ENCODE measurements at regions not wholly inside any gene's neighbourhood (a gene's known extent, or its start where the extent isn't known, plus 50 kb on each side); places are given as distances from the start of the nearest gene placed in this dataset.

GRCh38 chr16:7148606-7149005 lies 184.0 kb upstream of the RBFOX1 start:
- TF ChIP-seq CTCF (IDR thresholded peaks at IDR 0.05; ENCODE audit: borderline replicate concordance, control extremely low read depth, extremely low read depth, insufficient read depth, missing control alignments): no peak
- no peak for DNase-seq (ENCODE audit: low spot score)
- in situ Hi-C loops (cut with MboI; ENCODE audit: low sequenced_read_pairs, unreplicated experiment): no loop called here

GRCh38 chr16:7140899-7141298 lies 191.7 kb upstream of the RBFOX1 start:
- no peak for TF ChIP-seq CTCF (IDR thresholded peaks at IDR 0.05; ENCODE audit: borderline replicate concordance, control extremely low read depth, extremely low read depth, insufficient read depth, missing control alignments)
- no peak for DNase-seq (ENCODE audit: low spot score)
- in situ Hi-C loops (cut with MboI; ENCODE audit: low sequenced_read_pairs, unreplicated experiment): no loop called here

GRCh38 chr16:7137560-7138330 lies 194.9 kb upstream of the RBFOX1 start:
- in situ Hi-C loops (cut with MboI; ENCODE audit: low sequenced_read_pairs, unreplicated experiment): no loop called here
- no peak for DNase-seq (ENCODE audit: low spot score)

DNA sequence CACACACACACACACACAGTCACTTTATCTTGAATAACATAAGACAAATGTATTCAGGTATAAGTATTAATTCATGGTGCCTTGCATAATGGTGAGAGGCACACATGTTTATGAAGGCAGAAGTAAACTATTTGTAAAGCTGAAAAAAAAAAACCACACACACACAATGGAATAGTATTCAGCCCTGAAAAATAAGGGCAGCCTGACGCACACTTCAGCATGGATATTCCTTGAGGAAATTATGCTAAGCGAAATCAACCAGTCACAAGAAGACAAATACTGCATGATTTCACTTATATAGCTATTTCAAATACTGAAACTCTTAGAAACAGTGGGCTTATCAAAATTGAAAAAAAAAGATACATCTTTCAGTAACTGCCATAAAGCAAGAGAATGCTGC lies 200.2 kb upstream of the RBFOX1 start:
- no peak for TF ChIP-seq CTCF (IDR thresholded peaks at IDR 0.05; ENCODE audit: borderline replicate concordance, control extremely low read depth, extremely low read depth, insufficient read depth, missing control alignments)
- DNase-seq (ENCODE audit: low spot score): no peak
- in situ Hi-C loops (cut with MboI; ENCODE audit: low sequenced_read_pairs, unreplicated experiment): no loop called here

More at GRCh38 chr16:7137560-7138330, 194.9 kb upstream of the RBFOX1 start:
- TF ChIP-seq CTCF (IDR thresholded peaks at IDR 0.05; ENCODE audit: borderline replicate concordance, control extremely low read depth, extremely low read depth, insufficient read depth, missing control alignments): no peak

GRCh38 chr16:7124701-7125100 lies 207.9 kb upstream of the RBFOX1 start:
- no peak for TF ChIP-seq CTCF (IDR thresholded peaks at IDR 0.05; ENCODE audit: borderline replicate concordance, control extremely low read depth, extremely low read depth, insufficient read depth, missing control alignments)
- in situ Hi-C loops (cut with MboI; ENCODE audit: low sequenced_read_pairs, unreplicated experiment): no loop called here
- DNase-seq (ENCODE audit: low spot score): no peak

DNA sequence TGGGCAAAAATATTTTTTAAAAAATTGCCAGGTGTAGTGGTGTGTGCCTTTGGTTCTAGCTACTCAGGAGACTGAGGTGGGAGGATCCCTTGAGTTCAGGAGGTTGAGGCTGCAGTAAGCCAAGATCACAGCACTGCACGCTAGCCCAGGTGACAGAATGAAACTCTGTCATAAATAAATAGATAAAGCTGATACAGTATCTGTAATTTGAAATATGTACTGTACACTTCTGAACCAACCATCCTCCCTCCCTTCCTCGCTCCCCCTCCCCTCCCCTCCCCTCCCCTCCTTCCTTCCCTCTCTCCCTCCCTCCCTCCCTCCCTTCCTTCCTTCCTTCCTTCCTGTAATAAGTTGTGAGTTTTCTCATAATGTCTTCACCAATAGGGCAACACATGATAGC lies 208.4 kb upstream of the RBFOX1 start:
- no peak for DNase-seq (ENCODE audit: low spot score)
- in situ Hi-C loops (cut with MboI; ENCODE audit: low sequenced_read_pairs, unreplicated experiment): no loop called here
- TF ChIP-seq CTCF (IDR thresholded peaks at IDR 0.05; ENCODE audit: borderline replicate concordance, control extremely low read depth, extremely low read depth, insufficient read depth, missing control alignments): no peak

Data from GM13976 (cell line).